ENCODE measurements at regions not wholly inside any gene's neighbourhood (a gene's known extent, or its start where the extent isn't known, plus 50 kb on each side); places are given as distances from the start of the nearest gene placed in this dataset.

DNA sequence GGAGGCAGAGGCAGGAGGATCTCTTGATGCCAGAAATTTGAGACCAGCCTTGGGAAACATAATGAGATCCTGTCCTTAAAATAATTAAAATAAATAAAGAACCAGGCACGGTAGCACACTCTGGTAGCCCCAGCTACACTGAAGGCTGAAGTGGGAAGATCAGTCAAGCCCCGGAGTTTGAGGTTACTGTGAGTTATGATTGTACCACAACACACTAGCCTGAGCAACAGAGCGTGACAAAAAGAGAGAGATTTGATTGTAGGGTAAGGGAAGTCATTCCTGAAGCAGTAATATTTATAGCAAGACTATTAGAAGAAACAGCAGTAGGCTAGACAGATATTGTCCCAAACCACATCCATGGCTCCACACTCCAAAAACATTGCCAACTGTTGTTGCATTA, 1408.4 kb upstream of the TENM4 start:
- TF ChIP-seq TEAD4 (IDR thresholded peaks at IDR 0.05), result no peak
- TF ChIP-seq, protein P1, sequence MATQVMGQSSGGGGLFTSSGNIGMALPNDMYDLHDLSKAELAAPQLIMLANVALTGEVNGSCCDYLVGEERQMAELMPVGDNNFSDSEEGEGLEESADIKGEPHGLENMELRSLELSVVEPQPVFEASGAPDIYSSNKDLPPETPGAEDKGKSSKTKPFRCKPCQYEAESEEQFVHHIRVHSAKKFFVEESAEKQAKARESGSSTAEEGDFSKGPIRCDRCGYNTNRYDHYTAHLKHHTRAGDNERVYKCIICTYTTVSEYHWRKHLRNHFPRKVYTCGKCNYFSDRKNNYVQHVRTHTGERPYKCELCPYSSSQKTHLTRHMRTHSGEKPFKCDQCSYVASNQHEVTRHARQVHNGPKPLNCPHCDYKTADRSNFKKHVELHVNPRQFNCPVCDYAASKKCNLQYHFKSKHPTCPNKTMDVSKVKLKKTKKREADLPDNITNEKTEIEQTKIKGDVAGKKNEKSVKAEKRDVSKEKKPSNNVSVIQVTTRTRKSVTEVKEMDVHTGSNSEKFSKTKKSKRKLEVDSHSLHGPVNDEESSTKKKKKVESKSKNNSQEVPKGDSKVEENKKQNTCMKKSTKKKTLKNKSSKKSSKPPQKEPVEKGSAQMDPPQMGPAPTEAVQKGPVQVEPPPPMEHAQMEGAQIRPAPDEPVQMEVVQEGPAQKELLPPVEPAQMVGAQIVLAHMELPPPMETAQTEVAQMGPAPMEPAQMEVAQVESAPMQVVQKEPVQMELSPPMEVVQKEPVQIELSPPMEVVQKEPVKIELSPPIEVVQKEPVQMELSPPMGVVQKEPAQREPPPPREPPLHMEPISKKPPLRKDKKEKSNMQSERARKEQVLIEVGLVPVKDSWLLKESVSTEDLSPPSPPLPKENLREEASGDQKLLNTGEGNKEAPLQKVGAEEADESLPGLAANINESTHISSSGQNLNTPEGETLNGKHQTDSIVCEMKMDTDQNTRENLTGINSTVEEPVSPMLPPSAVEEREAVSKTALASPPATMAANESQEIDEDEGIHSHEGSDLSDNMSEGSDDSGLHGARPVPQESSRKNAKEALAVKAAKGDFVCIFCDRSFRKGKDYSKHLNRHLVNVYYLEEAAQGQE (IDR thresholded peaks at IDR 0.05; ENCODE audit: low read depth), result no peak
- no peak for TF ChIP-seq ZBTB7A (IDR thresholded peaks at IDR 0.05; ENCODE audit: low read depth)
- TF ChIP-seq TAF1 (IDR thresholded peaks at IDR 0.05; ENCODE audit: low read depth), result no peak
- no peak for TF ChIP-seq EP300 (IDR thresholded peaks at IDR 0.05; ENCODE audit: borderline replicate concordance)
- TF ChIP-seq CREB1 (IDR thresholded peaks at IDR 0.05; ENCODE audit: low read depth), result no peak

DNA sequence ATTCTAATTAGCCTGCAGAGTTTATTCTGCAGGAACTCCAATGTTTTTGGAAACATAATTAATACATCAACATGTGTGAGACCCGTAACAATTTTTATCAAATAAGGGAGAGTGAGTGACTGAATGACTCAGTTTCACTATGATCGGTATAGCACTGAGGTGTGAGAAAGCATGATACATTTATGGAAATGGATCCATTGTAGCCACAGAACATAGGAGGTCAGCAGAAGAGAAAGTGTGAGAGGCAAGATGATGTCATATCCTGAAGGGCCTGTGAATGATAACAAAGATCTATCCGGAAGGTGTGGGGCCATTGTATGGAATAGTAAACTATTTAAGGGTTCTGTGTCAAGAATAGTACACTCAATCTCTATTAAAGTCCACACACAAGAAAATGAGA, 1406.1 kb upstream of the TENM4 start:
- TF ChIP-seq TEAD4 (IDR thresholded peaks at IDR 0.05) (no peak), EP300 (IDR thresholded peaks at IDR 0.05; ENCODE audit: borderline replicate concordance) (no peak), TAF1 (IDR thresholded peaks at IDR 0.05; ENCODE audit: low read depth) (no peak)
- TF ChIP-seq, protein P2, sequence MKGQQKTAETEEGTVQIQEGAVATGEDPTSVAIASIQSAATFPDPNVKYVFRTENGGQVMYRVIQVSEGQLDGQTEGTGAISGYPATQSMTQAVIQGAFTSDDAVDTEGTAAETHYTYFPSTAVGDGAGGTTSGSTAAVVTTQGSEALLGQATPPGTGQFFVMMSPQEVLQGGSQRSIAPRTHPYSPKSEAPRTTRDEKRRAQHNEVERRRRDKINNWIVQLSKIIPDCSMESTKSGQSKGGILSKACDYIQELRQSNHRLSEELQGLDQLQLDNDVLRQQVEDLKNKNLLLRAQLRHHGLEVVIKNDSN (IDR thresholded peaks at IDR 0.05), result no peak

DNA sequence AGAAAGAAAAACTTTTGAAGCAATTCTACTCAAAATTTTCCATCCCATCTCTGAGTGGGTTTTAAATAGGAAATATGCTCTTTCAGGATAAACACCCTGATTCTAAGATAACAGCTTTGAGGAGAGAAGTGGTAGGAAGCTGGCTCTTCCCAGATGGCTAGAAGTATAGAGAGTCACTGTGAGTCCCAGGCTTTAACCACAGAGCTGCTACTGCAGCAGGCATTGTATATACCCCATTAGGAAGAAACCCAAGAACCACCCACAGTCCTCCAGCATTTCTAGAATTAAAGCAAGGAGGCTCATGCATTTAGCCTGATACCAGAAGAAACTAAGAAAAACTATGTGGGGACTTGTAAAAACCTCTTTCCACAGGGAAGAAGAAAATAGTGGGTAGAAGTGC, 1405.6 kb upstream of the TENM4 start:
- TF ChIP-seq EP300 (IDR thresholded peaks at IDR 0.05; ENCODE audit: borderline replicate concordance), result no peak
- no peak for TF ChIP-seq NFIC (IDR thresholded peaks at IDR 0.05)
- no peak for TF ChIP-seq RAD21 (IDR thresholded peaks at IDR 0.05; ENCODE audit: low read depth)
- TF ChIP-seq ZBTB7A (IDR thresholded peaks at IDR 0.05; ENCODE audit: low read depth), result no peak
- TF ChIP-seq TAF1 (IDR thresholded peaks at IDR 0.05; ENCODE audit: low read depth), result no peak
- TF ChIP-seq, protein P3, sequence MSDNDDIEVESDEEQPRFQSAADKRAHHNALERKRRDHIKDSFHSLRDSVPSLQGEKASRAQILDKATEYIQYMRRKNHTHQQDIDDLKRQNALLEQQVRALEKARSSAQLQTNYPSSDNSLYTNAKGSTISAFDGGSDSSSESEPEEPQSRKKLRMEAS (IDR thresholded peaks at IDR 0.05), result no peak
- no peak for TF ChIP-seq FOXM1 (IDR thresholded peaks at IDR 0.05; ENCODE audit: borderline replicate concordance, low read depth)
- no peak for TF ChIP-seq YY1 (IDR thresholded peaks at IDR 0.05; ENCODE audit: low read depth)
- no peak for TF ChIP-seq CEBPB (IDR thresholded peaks at IDR 0.05)
- no peak for TF ChIP-seq TEAD4 (IDR thresholded peaks at IDR 0.05)
- TF ChIP-seq CREB1 (IDR thresholded peaks at IDR 0.05; ENCODE audit: low read depth), result no peak
- TF ChIP-seq, protein P1 (IDR thresholded peaks at IDR 0.05; ENCODE audit: low read depth), result no peak

DNA sequence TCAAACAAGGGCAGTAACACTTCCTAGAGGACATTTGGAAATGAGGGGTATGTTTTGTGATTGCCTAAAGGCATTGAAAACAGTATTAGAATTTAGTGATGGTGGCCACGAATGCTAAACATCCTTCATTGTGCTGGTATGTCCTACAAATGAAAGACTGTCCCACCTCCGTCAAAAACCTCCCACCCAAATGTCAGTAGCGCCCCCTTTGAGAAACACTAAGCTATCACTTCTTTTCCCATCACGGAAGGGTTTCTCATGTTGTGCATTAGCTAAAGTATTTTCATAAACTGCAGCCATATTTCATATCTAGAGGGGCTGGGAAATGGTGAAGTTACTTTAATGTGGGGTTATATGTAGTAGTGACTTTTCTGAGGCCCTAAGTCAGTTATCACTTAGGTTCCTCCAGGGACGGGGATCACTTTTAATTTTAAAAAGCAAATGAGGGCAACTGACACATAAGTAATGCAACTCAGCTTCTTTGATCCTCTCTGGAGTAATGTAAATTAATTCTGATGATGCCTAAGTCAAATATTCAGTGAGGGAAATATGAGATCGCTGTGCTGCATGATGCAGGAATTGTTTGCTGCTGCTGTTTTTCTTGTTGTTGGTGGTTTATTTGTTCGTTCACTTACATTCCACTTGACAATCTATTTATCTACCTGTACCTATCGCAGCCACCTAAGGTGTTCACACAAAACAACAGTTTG, 1403.4 kb upstream of the TENM4 start:
- no peak for TF ChIP-seq EGR1 (IDR thresholded peaks at IDR 0.05)
- no peak for TF ChIP-seq TEAD4 (IDR thresholded peaks at IDR 0.05)
- TF ChIP-seq TAF1 (IDR thresholded peaks at IDR 0.05; ENCODE audit: low read depth), result no peak
- no peak for TF ChIP-seq CREB1 (IDR thresholded peaks at IDR 0.05; ENCODE audit: low read depth)
- TF ChIP-seq TCF12 (IDR thresholded peaks at IDR 0.05; ENCODE audit: low read depth), result no peak
- no peak for TF ChIP-seq CEBPB (IDR thresholded peaks at IDR 0.05)
- TF ChIP-seq, protein P1 (IDR thresholded peaks at IDR 0.05; ENCODE audit: low read depth), result no peak
- TF ChIP-seq, protein P3 (IDR thresholded peaks at IDR 0.05), result no peak
- TF ChIP-seq, protein P2 (IDR thresholded peaks at IDR 0.05), result no peak
- no peak for TF ChIP-seq EP300 (IDR thresholded peaks at IDR 0.05; ENCODE audit: borderline replicate concordance)
- TF ChIP-seq ZBTB7A (IDR thresholded peaks at IDR 0.05; ENCODE audit: low read depth), result no peak

Data from Ishikawa (cell line).